Trophoblast cell (in vitro differentiated cells and primary cell): ENCODE measurements at regions not wholly inside any gene's neighbourhood (a gene's known extent, or its start where the extent isn't known, plus 50 kb on each side); places are given as distances from the start of the nearest gene placed in this dataset.

ENCODE experiments used
- DNase-seq, 2 donors: peaks; one replicate each; pipeline ENCODE4 v3.0.0-alpha.2; 2016
- H2AFZ ChIP-seq: 2 replicates; pipeline ENCODE4 v1.6.1; 2013; ENCODE audit warnings: low read length, moderate library complexity, mild to moderate bottlenecking; ENCODE audit not compliant: insufficient read depth, poor library complexity
- H2AK5ac ChIP-seq: 2 replicates; pipeline ENCODE4 v1.6.1; 2013; ENCODE audit warnings: mild to moderate bottlenecking, low read length
- H2BK120ac ChIP-seq: 2 replicates; pipeline ENCODE4 v1.6.1; 2013; ENCODE audit warnings: low read length, mild to moderate bottlenecking, moderate library complexity; ENCODE audit not compliant: insufficient read depth, poor library complexity
- H2BK12ac ChIP-seq: 2 replicates; pipeline ENCODE4 v1.6.1; 2013; ENCODE audit warnings: mild to moderate bottlenecking, low read length, moderate library complexity
- H2BK5ac ChIP-seq: 2 replicates; pipeline ENCODE4 v1.6.1; 2013; ENCODE audit warnings: low read length, low read depth, moderate library complexity, mild to moderate bottlenecking; ENCODE audit not compliant: poor library complexity
- H3K14ac ChIP-seq: 2 replicates; pipeline ENCODE4 v1.6.1; 2013; ENCODE audit warnings: mild to moderate bottlenecking, low read length
- H3K18ac ChIP-seq: 2 replicates; pipeline ENCODE4 v1.6.1; 2013; ENCODE audit warnings: mild to moderate bottlenecking, low read length
- H3K23ac ChIP-seq: 2 replicates; pipeline ENCODE4 v1.6.1; 2013; ENCODE audit warnings: low read length
- H3K27ac ChIP-seq: 2 replicates; pipeline ENCODE4 v1.5.1; 2013; ENCODE audit warnings: low read depth, mild to moderate bottlenecking, inconsistent platforms, low read length, moderate library complexity
- H3K27me3 ChIP-seq: 2 replicates; pipeline ENCODE4 v1.6.1; 2013; ENCODE audit warnings: inconsistent platforms, mild to moderate bottlenecking, low read length, moderate library complexity; ENCODE audit not compliant: insufficient read depth
- H3K36me3 ChIP-seq, 2 experiments: 1 replicate in 1 of 2; 2 replicates in 1 of 2; pipeline ENCODE4 v1.6.1; 2013; ENCODE audit warnings: low read length in 2 of 2, mild to moderate bottlenecking in 2 of 2, moderate library complexity in 1 of 2; ENCODE audit not compliant: insufficient read depth in 2 of 2, control insufficient read depth in 1 of 2
- H3K4ac ChIP-seq: 2 replicates; pipeline ENCODE4 v1.6.1; 2013; ENCODE audit warnings: low read depth, mild to moderate bottlenecking, low read length, moderate library complexity
- H3K4me1 ChIP-seq, 2 experiments: 1 replicate in 1 of 2; 2 replicates in 1 of 2; pipeline ENCODE4 v1.6.1; 2013; ENCODE audit warnings: low read length in 2 of 2, mild to moderate bottlenecking in 2 of 2, moderate library complexity in 1 of 2; ENCODE audit not compliant: insufficient read depth in 2 of 2, control insufficient read depth in 1 of 2
- H3K4me2 ChIP-seq: 2 replicates; pipeline ENCODE4 v1.6.1; 2013; ENCODE audit warnings: inconsistent platforms, mild to moderate bottlenecking, low read length, moderate library complexity
- H3K4me3 ChIP-seq: 2 replicates; pipeline ENCODE4 v1.5.1; 2013; ENCODE audit warnings: mild to moderate bottlenecking, low read depth, low read length, inconsistent platforms
- H3K79me1 ChIP-seq: one replicate; pipeline ENCODE4 v1.6.1; 2013; ENCODE audit warnings: low read length
- H3K79me2 ChIP-seq: 2 replicates; pipeline ENCODE4 v1.6.1; 2013; ENCODE audit warnings: low read length, mild to moderate bottlenecking; ENCODE audit not compliant: control insufficient read depth, insufficient read depth, poor library complexity
- H3K9ac ChIP-seq: 2 replicates; pipeline ENCODE4 v1.6.1; 2013; ENCODE audit warnings: mild to moderate bottlenecking, low read length
- H3K9me3 ChIP-seq: 2 replicates; pipeline ENCODE4 v1.6.1; 2013; ENCODE audit warnings: low read depth, mild to moderate bottlenecking, control low read depth, inconsistent platforms, low read length; ENCODE audit not compliant: insufficient read depth
- H4K12ac ChIP-seq: 2 replicates; pipeline ENCODE4 v1.6.1; 2013; ENCODE audit warnings: low read depth, mild to moderate bottlenecking, low read length, moderate library complexity
- H4K8ac ChIP-seq: 2 replicates; pipeline ENCODE4 v1.6.1; 2013; ENCODE audit warnings: low read depth, mild to moderate bottlenecking, low read length, moderate library complexity
- H4K91ac ChIP-seq: one replicate; pipeline ENCODE4 v1.6.1; 2013; ENCODE audit warnings: low read depth, mild to moderate bottlenecking, low read length, moderate library complexity
- WGBS: extraction: QIAGEN DNeasy Blood & Tissue Kit; methylation state at CpG from one replicate; pipeline ENCODE4 v1.1.7; 2013; ENCODE audit warnings: missing lambda C conversion rate; ENCODE audit not compliant: insufficient read length, insufficient coverage; ENCODE audit errors: extremely low coverage; 5-methylcytosine and 5-hydroxymethylcytosine counted together

GRCh38 chr7:110336423-110336822, 754.5 kb upstream of the LRRN3 start:
- H3K18ac ChIP-seq: no peak overlapping the region
- H3K4ac ChIP-seq: no peak overlapping the region
- no peak overlapping the region for H2BK120ac ChIP-seq
- H3K79me2 ChIP-seq: no peaks in the 10 kb centered on the region
- no peak overlapping the region for H3K14ac ChIP-seq
- H3K79me1 ChIP-seq: no peaks in the 10 kb centered on the region
- no peak overlapping the region for H4K91ac ChIP-seq
- no peak overlapping the region for H2BK5ac ChIP-seq
- no peak for DNase-seq
- H2BK12ac ChIP-seq: no peak overlapping the region
- H2AK5ac ChIP-seq: no peak overlapping the region
- no CpG with 5 or more reads among the region's 1 CpG for WGBS
- H4K12ac ChIP-seq: no peak overlapping the region
- no peak overlapping the region for H3K23ac ChIP-seq
- H3K4me2 ChIP-seq: no peak overlapping the region
- H3K9me3 ChIP-seq: no peaks in the 10 kb centered on the region
- H3K9ac ChIP-seq: no peak overlapping the region
- no peak overlapping the region for H3K27ac ChIP-seq
- H3K4me1 ChIP-seq: no peaks in the 10 kb centered on the region
- no peak overlapping the region for H4K8ac ChIP-seq
- no peaks in the 10 kb centered on the region for H3K27me3 ChIP-seq
- no peak overlapping the region for H2AFZ ChIP-seq
- no peak overlapping the region for H3K4me3 ChIP-seq
- H3K36me3 ChIP-seq: no peaks in the 10 kb centered on the region

- Histone ChIP-seq H3K18ac (no peak overlapping the region), H3K79me2 (no peaks in the 10 kb centered on the region), H3K27ac (no peak overlapping the region), H2BK5ac (no peak overlapping the region), H3K9ac (no peak overlapping the region), H3K23ac (no peak overlapping the region), H3K14ac (no peak overlapping the region), H4K91ac (no peak overlapping the region), H3K79me1 (no peaks in the 10 kb centered on the region), H3K4me1 (no peaks in the 10 kb centered on the region), H2AFZ (no peak overlapping the region), H2BK120ac (no peak overlapping the region), H4K8ac (no peak overlapping the region), H4K12ac (no peak overlapping the region), H2AK5ac (no peak overlapping the region), H3K4ac (no peak overlapping the region), H3K4me2 (no peak overlapping the region), H3K9me3 (no peaks in the 10 kb centered on the region), H3K27me3 (no peaks in the 10 kb centered on the region), H3K36me3 (no peaks in the 10 kb centered on the region), H3K4me3 (no peak overlapping the region), H2BK12ac (no peak overlapping the region)
- 100% methylated on average over 2 of the region's 5 CpGs for WGBS
- no peak for DNase-seq
Observed at GRCh38 chr7:110337646-110338045, 753.3 kb upstream of the LRRN3 start.

- Histone ChIP-seq H3K9me3 (no peaks in the 10 kb centered on the region), H3K27ac (no peak overlapping the region), H3K4me1 (no peaks in the 10 kb centered on the region), H4K12ac (no peak overlapping the region), H2BK120ac (no peak overlapping the region), H3K79me2 (no peaks in the 10 kb centered on the region), H4K8ac (no peak overlapping the region), H3K27me3 (no peaks in the 10 kb centered on the region), H3K18ac (no peak overlapping the region), H3K9ac (no peak overlapping the region), H3K4ac (no peak overlapping the region), H3K4me3 (no peak overlapping the region), H2BK12ac (no peak overlapping the region), H2AFZ (no peak overlapping the region), H3K23ac (no peak overlapping the region), H2BK5ac (no peak overlapping the region), H3K4me2 (no peak overlapping the region), H3K79me1 (no peaks in the 10 kb centered on the region), H3K36me3 (no peaks in the 10 kb centered on the region), H2AK5ac (no peak overlapping the region), H4K91ac (no peak overlapping the region), H3K14ac (no peak overlapping the region)
- no peak for DNase-seq
- no CpG with 5 or more reads among the region's 3 CpGs for WGBS
Observed at GRCh38 chr7:110347081-110347480, 743.8 kb upstream of the LRRN3 start.

- no peak overlapping the region for H3K9ac ChIP-seq
- H2AK5ac ChIP-seq: no peak overlapping the region
- no peak overlapping the region for H2AFZ ChIP-seq
- H4K91ac ChIP-seq: no peak overlapping the region
- no peak overlapping the region for H3K14ac ChIP-seq
- no peak overlapping the region for H2BK12ac ChIP-seq
- H3K79me2 ChIP-seq: no peaks in the 10 kb centered on the region
- H4K12ac ChIP-seq: no peak overlapping the region
- DNase-seq: no peak
- no CpG with 5 or more reads among the region's 8 CpGs for WGBS
- no peak overlapping the region for H3K4me2 ChIP-seq
- H3K36me3 ChIP-seq: no peaks in the 10 kb centered on the region
- H2BK5ac ChIP-seq: no peak overlapping the region
- H3K18ac ChIP-seq: no peak overlapping the region
- H3K27ac ChIP-seq: no peak overlapping the region
- H3K4me1 ChIP-seq: no peaks in the 10 kb centered on the region
- H4K8ac ChIP-seq: no peak overlapping the region
- peaks cover 5% of the 10 kb centered on the region for H3K9me3 ChIP-seq
- H3K4ac ChIP-seq: no peak overlapping the region
- H3K23ac ChIP-seq: no peak overlapping the region
- no peak overlapping the region for H3K4me3 ChIP-seq
- H3K79me1 ChIP-seq: no peaks in the 10 kb centered on the region
- no peaks in the 10 kb centered on the region for H3K27me3 ChIP-seq
- H2BK120ac ChIP-seq: no peak overlapping the region
Observed at GRCh38 chr7:110356438-110356837, 734.5 kb upstream of the LRRN3 start.
